ENCODE measurements at regions not wholly inside any gene's neighbourhood (a gene's known extent, or its start where the extent isn't known, plus 50 kb on each side); places are given as distances from the start of the nearest gene placed in this dataset.
"Not testable (repeated sequence)": the region's sequence is repeated elsewhere in the genome, so short reads cannot be mapped to it uniquely, and the experiment has no call there.

DNA sequence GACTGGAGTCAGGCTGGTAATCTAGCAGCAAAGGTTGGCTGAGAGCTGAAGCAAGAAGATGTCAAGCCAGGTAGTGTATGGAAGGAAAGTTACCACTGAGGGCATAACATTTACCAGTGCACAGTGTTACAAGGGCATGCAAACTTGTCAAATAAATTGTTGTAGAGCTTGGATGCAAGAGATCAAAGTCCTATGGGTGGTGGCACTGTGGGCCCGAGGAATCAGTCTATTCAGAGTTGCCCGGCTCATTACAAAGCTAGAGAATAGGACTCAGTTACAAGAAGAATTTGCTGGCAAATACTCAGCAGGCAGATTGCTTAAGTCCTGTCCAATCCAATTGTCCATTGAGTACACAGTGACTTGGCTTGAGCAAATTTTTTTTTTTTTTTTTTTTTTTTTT lies 2043.8 kb downstream of the ARAP2 start:
- DNase-seq = no peak

- DNase-seq = no peak
Measured at GRCh38 chr4:34202154-34202553, 2042.2 kb downstream of the ARAP2 start.

- DNase-seq = no peak
Measured at GRCh38 chr4:34220601-34221000, 2023.7 kb downstream of the ARAP2 start.

DNA sequence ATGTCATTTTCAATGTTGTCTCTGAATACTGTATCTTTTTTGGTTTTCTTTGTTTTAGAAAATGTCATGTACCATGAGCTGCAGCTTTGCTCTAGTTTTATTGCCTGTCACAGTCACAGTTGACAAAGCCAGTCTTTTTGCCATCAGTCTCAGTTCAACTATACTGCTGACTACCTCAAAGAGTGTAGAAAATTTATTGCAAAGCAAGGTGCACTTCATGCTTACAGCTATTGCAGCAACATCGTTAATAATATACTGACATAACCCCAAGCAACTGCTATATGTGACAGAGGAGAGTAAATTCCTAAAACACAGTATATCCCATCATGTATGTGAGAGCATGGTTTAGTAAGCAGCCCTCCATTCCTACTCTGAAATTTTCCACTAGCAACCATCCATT lies 2022.3 kb downstream of the ARAP2 start:
- DNase-seq = no peak

GRCh38 chr4:34236118-34236517 lies 2008.2 kb downstream of the ARAP2 start:
- no peak for DNase-seq

DNA sequence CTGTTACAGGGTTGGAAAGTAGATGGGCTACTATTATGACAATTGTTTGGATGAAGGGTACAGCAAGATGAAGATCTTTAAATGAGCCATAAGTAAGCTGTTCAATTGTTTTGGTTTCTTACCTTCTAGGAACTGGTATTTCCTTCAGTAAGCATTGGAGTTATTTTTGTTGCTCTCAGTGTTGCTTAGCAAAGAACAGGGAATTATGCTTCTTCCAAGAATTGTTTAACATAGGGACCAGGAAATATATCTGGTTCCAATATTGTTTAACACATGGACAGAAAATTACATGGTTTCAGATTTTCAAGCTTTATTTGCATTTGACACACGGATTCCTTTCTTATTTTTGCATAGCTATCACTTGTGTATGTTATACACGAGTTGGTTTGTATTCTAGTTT lies 1999.0 kb downstream of the ARAP2 start:
- no peak for DNase-seq

GRCh38 chr4:34250562-34250961 lies 1993.8 kb downstream of the ARAP2 start:
- no peak for DNase-seq

- no peak for DNase-seq
Measured at GRCh38 chr4:34253239-34253638, 1991.1 kb downstream of the ARAP2 start.

GRCh38 chr4:34258176-34258575 lies 1986.1 kb downstream of the ARAP2 start:
- DNase-seq = no peak

DNA sequence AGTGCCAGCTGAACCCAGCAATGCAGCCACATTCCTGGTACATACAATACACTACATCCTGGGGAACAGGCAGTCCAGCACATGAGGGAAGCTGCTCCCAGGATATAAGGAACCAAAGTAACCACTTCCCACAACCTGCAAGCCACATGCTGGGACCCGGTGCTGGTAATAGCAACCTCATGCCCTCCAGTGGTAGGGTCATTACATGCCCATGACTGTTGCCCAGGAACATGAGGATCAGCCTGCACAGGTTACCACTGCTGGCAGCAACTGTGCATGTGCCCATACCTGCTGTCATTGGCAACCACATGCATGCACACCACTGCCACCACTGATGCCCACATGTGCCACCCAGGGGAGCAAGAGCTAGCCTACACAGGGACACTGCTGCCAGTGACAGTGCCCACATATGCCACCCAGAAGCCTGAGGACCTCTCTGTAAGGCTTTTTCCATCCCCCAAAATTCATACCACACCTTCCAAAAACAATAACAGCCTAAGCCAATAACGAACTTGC lies 1982.5 kb downstream of the ARAP2 start:
- DNase-seq = no peak

GRCh38 chr4:34269613-34270012 lies 1974.7 kb downstream of the ARAP2 start:
- DNase-seq = no peak

DNA sequence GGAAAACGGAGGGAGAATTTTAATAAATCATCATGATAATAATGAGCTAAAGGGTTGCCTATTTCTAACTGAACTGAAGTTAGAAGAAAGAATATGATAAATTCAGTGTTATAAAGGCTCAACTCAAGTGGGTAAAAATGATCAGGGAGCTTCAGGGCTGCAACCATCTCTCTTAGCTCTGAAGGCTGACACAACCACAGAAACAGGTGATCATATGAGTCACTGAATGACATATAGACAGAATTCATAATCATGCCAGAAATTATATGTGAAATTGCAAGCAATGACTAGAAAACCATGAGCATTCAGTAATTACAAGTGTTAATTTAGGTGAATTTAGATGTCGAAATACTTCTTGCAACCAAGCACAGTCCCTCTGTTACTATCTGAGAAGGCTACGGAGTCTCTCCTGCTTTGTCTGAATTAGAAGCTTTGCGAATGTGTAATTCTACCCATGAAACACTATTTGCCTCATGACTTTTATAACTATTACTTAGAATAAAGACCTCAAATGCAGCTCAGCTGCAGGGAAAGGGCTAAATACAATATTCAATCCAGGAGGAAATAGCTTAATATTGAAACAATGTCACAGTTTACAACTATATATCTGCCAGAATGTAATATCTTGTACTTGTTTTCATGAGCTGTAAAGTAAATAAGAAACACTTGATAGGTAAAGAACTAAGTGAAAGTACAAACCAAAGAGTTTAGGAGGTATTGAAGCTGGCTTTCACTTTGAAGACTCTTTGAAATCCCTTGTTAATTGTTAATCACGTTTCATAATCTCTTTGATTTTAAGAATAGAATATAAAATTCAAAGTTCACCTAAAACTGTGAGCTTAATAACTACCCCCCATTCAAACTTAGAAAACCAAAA lies 1972.6 kb downstream of the ARAP2 start:
- DNase-seq = no peak

DNA sequence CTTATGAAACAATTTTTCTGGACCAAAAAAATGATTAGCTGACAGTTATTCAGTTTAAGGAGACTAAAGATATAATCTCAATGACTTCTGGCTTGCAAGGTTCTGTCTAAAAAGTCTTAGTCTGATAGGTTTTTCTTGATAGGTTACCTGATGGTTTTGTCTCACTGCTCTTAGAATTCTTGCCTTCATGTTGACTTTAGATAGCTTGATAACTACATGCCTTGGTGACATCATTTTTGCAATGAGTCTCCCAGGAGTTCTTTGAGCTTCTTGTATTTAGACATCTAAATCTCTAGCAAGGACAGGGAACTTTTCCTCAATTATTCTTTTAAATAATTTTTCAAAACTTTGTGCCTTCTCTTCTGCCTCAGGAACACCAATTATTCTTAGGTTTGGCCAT lies 1965.3 kb downstream of the ARAP2 start:
- DNase-seq = no peak

DNA sequence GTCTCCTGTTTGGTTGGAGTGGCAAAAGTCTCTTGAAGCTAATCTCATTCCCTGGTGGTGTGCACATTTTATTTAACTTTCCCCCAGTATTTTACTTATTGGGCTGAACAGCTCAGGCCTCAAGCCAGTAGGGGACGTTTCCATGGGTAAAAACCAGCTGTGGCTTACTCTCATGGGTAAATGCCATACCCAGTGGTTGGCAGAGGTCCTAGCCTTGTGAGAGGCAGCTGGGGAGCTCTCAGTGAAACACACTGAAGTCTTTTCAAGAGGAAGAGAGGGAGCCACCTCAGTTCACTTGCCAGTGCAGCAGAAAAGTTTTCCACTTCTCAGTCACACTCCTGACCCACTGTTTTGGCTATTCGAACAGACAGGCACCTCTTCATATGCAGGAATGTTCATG lies 1964.2 kb downstream of the ARAP2 start:
- no peak for DNase-seq

DNA sequence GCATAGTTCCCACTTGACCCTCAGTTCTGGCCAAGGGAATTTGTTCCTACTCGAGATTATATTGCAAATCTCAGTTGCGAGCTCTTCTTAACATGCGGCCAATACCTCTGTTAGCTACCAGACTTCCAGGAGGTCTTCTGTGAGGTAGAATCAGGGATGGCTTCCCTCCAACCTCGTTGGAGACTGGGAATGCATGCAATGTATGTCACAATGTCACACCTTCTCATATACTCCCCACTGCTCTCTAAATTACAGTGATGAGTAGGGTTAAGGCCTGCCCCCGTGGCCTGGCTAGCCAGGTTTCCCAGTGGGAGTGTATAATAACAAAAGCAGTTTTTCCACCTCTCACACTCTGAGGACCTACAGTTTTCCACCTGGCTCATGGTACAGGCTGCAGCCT lies 1962.5 kb downstream of the ARAP2 start:
- DNase-seq = no peak

DNA sequence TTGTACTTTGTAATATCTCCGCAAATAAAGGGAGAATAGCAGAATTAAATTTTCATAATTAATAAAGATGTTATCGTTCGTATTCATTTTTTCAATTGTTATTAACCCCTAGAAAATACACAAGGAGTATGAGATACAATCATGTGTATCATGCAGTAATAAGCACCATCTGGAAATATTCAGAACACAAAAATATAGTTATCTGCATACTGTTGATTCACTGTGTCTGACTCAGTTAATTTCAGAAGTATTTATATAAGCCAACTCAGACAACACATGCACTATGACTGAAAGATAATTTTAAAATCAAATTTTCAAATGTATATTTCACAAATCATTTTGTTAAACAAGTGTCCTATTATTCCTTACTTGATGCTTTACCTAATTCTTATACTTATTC lies 1954.8 kb downstream of the ARAP2 start:
- DNase-seq = no peak

GRCh38 chr4:34289962-34290361 lies 1954.4 kb downstream of the ARAP2 start:
- DNase-seq = no peak

GRCh38 chr4:34293459-34293858 lies 1950.9 kb downstream of the ARAP2 start:
- no peak for DNase-seq

DNA sequence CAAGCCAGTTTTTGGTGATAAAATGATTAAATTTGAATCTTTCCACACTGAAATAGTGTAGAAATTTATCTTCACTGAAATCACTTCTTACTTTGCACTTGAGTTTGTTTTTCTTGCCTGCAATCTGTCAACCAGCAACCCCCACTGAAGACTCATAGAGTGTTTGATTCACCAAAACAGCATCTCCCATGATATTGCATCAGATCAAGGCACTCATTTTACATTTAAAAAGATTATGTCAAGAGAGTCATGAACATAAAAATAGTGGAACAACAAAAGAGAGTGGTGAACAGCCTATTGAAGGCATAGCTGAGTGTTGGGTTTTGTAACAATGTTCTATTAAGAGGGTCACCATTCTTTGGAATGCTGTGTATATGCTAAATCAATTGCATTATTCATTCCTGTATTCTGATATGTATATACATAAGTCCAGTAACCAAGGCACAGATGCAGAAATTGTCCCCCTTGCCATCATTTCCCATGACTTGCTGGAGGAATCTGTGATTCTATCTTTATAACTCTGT lies 1934.9 kb downstream of the ARAP2 start:
- no peak for DNase-seq

DNA sequence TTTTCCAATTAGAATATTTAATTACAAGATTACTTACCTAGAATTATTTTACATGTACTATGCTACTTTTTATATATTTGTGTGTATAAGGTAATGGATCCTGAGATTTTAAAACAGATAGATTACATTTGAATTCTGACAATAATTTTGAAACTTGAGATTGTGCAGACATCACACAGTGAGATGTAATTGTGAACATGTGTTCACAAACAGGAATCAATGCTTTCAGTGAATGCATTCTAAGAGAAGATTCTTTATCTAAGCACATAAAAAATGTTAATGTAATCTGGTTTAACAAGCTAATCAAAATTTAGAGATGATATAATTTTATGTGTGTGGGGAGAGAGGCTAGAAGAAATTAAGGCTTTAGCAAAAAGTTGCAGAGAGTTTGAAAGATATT lies 1925.5 kb downstream of the ARAP2 start:
- DNase-seq = no peak

GRCh38 chr4:34323549-34324320 lies 1920.6 kb downstream of the ARAP2 start:
- no peak for DNase-seq

DNA sequence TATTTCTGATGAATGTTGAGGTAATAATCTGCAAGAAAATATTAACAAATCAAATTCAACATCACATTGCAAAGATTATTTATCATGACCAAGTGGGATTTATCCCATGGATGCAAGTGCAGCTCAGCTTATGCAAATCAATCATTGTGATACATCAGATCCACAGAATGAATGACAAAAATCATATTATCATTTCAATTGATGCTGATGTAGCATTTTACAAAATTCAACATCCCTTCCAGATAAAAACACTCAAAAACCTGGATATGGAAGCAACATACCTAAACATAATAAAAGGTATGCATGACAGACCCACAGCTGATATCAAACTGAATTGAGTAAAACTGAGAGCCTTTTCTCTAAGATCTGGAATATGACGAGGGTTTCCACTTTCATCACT lies 1915.4 kb downstream of the ARAP2 start:
- no peak for DNase-seq

GRCh38 chr4:34335156-34335555 lies 1909.2 kb downstream of the ARAP2 start:
- not testable (repeated sequence) for DNase-seq

GRCh38 chr4:34335556-34335955 lies 1908.8 kb downstream of the ARAP2 start:
- not testable (repeated sequence) for DNase-seq

Data from NK-92 treated with Interleukin-12 subunit alpha and Interleukin-12 subunit beta, amount 100 ng/mL, for 24 hours (cell line).